ENCODE measurements at regions not wholly inside any gene's neighbourhood (a gene's known extent, or its start where the extent isn't known, plus 50 kb on each side); places are given as distances from the start of the nearest gene placed in this dataset.

GRCh38 chr7:112882022-112882421, 91.8 kb upstream of the TMEM168 start:
- H3K9me3 ChIP-seq (ENCODE audit: insufficient read depth in 2 of 2, low read depth in 1 of 2, low read length in 1 of 2), result no peaks in the 10 kb centered on the region
- no peak overlapping the region for H2BK5ac ChIP-seq (ENCODE audit: low read depth, low read length)
- no peaks in the 10 kb centered on the region for H3K23me2 ChIP-seq (ENCODE audit: low read depth, low read length)
- no peak overlapping the region for H3K9ac ChIP-seq (replicated peaks in 1 of 4; ENCODE audit: extremely low read depth in 1 of 4, low read depth in 3 of 4, low read length in 3 of 4)
- H4K5ac ChIP-seq (ENCODE audit: insufficient read length, low read depth, low read length), result no peak overlapping the region
- H2BK15ac ChIP-seq (ENCODE audit: low read length), result no peak overlapping the region
- no peaks in the 10 kb centered on the region for H3K36me3 ChIP-seq (ENCODE audit: control insufficient read depth in 2 of 4, insufficient read depth in 4 of 4, low read length in 3 of 4)
- TF ChIP-seq SAP30 (IDR thresholded peaks at IDR 0.05; ENCODE audit: insufficient read depth, insufficient replicate concordance, low read length) (no peak), CTBP2 (IDR thresholded peaks at IDR 0.05; ENCODE audit: borderline replicate concordance, insufficient read depth, insufficient read length, low read length) (no peak), SIX5 (IDR thresholded peaks at IDR 0.05; ENCODE audit: low read depth, low read length) (no peak)
- no peak overlapping the region for H3K4ac ChIP-seq (replicated peaks; ENCODE audit: insufficient read length, low read depth, low read length)
- H2AK5ac ChIP-seq (ENCODE audit: low read depth, low read length), result no peak overlapping the region
- no peaks in the 10 kb centered on the region; a peak in 1 of 7 replicates for H3K4me1 ChIP-seq (replicated peaks in 1 of 4; ENCODE audit: control insufficient read depth in 3 of 4, insufficient read depth in 4 of 4, low read length in 3 of 4)
- no peaks in the 10 kb centered on the region for H3K79me1 ChIP-seq (ENCODE audit: low read depth, low read length)
- H2BK12ac ChIP-seq (ENCODE audit: low read depth, low read length), result no peak overlapping the region
- H2BK120ac ChIP-seq (replicated peaks; ENCODE audit: low read depth, low read length), result no peak overlapping the region
- no peak overlapping the region for H3K27ac ChIP-seq (ENCODE audit: low read depth, low read length)
- no peak overlapping the region for H3K4me2 ChIP-seq (ENCODE audit: insufficient read depth in 1 of 2, low read depth in 2 of 2, low read length in 2 of 2)
- ChIA-PET POLR2A (ENCODE audit: partially characterized antibody) (no interaction called here), CTCF (ENCODE audit: partially characterized antibody) (interaction anchor here (0.7 to 4.2 kb wide), 6 partner anchors 12 to 331 kb away, joined by 3 to 28 read pairs (median 4); no protein-coding TSS in a partner anchor)
- FAIRE-seq (no peak), DNase-seq (ENCODE audit: low read depth in 1 of 2, low spot score in 2 of 2) (no peak)
- no peaks in the 10 kb centered on the region; a peak in 1 of 7 replicates for H3K27me3 ChIP-seq (replicated peaks in 1 of 4; ENCODE audit: control insufficient read depth in 3 of 4, extremely low read depth in 1 of 4, insufficient read depth in 3 of 4, low read length in 3 of 4)
- no peak overlapping the region for H2AFZ ChIP-seq (ENCODE audit: low read length)
- peaks cover 0 to 2% of the 10 kb centered on the region in 2 experiments for H4K20me1 ChIP-seq (replicated peaks in 1 of 2; ENCODE audit: control insufficient read depth in 1 of 2, insufficient read depth in 2 of 2, low read length in 2 of 2)
- H4K8ac ChIP-seq (ENCODE audit: extremely low read depth, insufficient read depth, low read length), result no peak overlapping the region
- H2BK20ac ChIP-seq (ENCODE audit: low read length), result no peak overlapping the region
- H3K23ac ChIP-seq (ENCODE audit: insufficient read length), result no peak overlapping the region
- no peak overlapping the region for H3K14ac ChIP-seq (ENCODE audit: insufficient read length)
- no peak overlapping the region for H3K18ac ChIP-seq (ENCODE audit: extremely low read depth, low read length)
- H3K79me2 ChIP-seq (ENCODE audit: control insufficient read depth in 1 of 2, insufficient read depth in 2 of 2, low read length in 2 of 2), result no peaks in the 10 kb centered on the region
- 100% methylated on average over 4 of the region's 4 CpGs; no CpG with 5 or more reads in 1 of the 2 experiments for WGBS, 2 experiments (ENCODE audit: extremely low coverage in 1 of 2, insufficient coverage in 1 of 2, insufficient read length in 1 of 2, insufficient replicate concordance in 2 of 2, low coverage in 1 of 2, low lambda C conversion rate in 2 of 2, missing lambda C conversion rate in 1 of 2)
- H3K56ac ChIP-seq (replicated peaks; ENCODE audit: insufficient read length, low read depth, low read length), result no peak overlapping the region
- no peak overlapping the region for H4K91ac ChIP-seq (replicated peaks; ENCODE audit: insufficient read length, low read length)
- H3K4me3 ChIP-seq (ENCODE audit: extremely low read depth in 1 of 4, insufficient read depth in 2 of 4, low read depth in 3 of 4, low read length in 4 of 4), result no peak overlapping the region
